ENCODE measurements at regions not wholly inside any gene's neighbourhood (a gene's known extent, or its start where the extent isn't known, plus 50 kb on each side); places are given as distances from the start of the nearest gene placed in this dataset.

DNA sequence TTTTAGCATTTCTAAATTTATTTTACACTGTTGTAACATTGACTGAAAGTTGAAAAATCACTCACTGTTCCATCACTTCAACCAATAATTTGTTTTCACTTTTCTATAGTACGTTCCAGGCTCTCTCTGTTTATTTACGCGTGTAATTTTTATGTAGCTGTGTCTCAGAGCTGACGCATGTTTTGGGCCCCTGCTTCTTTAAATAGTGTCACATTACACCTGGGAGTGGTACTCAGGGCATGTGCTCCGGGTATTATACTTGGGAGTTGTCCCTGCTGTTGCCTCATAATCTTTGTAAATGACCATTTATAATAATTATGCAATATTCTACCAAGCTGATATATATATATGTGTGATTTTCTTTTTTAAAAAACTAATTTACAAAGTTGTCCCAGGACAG is 132.8 kb upstream of the CPM start:
- H3K4me1 Mint-ChIP-seq, result peaks cover 27% of the 10 kb centered on the region
- ATAC-seq, result no peak
- CTCF ChIA-PET, result interaction anchor here (0.9 kb wide), 1 partner anchor 133 kb away, joined by 3 read pairs; no protein-coding TSS in a partner anchor

More for the DNA sequence above, 132.8 kb upstream of the CPM start:
- Mint-ChIP-seq H3K9me3 (no peaks in the 10 kb centered on the region), H3K27ac (no peak overlapping the region), H3K27me3 (ENCODE audit: low read depth) (no peaks in the 10 kb centered on the region), H3K4me3 (no peak overlapping the region), H3K36me3 (no peaks in the 10 kb centered on the region)
- TF ChIP-seq ATF1 (CRISPR knock-in tag; IDR thresholded peaks at IDR 0.05), result no peak
- TF ChIP-seq ZNF425 (CRISPR knock-in tag; conservative IDR thresholded peaks at IDR 0.05), result no peak
- no peak for TF ChIP-seq ZNF263 (CRISPR knock-in tag; IDR thresholded peaks at IDR 0.05; ENCODE audit: low read depth)
- no peak for TF ChIP-seq CREB1 (CRISPR knock-in tag; IDR thresholded peaks at IDR 0.05)
- TF ChIP-seq FOXJ3 (CRISPR knock-in tag; IDR thresholded peaks at IDR 0.05; ENCODE audit: borderline replicate concordance), result no peak
- no peak for TF ChIP-seq GTF2I (CRISPR knock-in tag; conservative IDR thresholded peaks at IDR 0.05)
- TF ChIP-seq NFATC4 (CRISPR knock-in tag; IDR thresholded peaks at IDR 0.05), result no peak
- TF ChIP-seq, protein P1, sequence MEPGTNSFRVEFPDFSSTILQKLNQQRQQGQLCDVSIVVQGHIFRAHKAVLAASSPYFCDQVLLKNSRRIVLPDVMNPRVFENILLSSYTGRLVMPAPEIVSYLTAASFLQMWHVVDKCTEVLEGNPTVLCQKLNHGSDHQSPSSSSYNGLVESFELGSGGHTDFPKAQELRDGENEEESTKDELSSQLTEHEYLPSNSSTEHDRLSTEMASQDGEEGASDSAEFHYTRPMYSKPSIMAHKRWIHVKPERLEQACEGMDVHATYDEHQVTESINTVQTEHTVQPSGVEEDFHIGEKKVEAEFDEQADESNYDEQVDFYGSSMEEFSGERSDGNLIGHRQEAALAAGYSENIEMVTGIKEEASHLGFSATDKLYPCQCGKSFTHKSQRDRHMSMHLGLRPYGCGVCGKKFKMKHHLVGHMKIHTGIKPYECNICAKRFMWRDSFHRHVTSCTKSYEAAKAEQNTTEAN (CRISPR knock-in tag; IDR thresholded peaks at IDR 0.05), result no peak
- no peak for TF ChIP-seq ETV6 (CRISPR knock-in tag; IDR thresholded peaks at IDR 0.05)
- TF ChIP-seq, protein P2, sequence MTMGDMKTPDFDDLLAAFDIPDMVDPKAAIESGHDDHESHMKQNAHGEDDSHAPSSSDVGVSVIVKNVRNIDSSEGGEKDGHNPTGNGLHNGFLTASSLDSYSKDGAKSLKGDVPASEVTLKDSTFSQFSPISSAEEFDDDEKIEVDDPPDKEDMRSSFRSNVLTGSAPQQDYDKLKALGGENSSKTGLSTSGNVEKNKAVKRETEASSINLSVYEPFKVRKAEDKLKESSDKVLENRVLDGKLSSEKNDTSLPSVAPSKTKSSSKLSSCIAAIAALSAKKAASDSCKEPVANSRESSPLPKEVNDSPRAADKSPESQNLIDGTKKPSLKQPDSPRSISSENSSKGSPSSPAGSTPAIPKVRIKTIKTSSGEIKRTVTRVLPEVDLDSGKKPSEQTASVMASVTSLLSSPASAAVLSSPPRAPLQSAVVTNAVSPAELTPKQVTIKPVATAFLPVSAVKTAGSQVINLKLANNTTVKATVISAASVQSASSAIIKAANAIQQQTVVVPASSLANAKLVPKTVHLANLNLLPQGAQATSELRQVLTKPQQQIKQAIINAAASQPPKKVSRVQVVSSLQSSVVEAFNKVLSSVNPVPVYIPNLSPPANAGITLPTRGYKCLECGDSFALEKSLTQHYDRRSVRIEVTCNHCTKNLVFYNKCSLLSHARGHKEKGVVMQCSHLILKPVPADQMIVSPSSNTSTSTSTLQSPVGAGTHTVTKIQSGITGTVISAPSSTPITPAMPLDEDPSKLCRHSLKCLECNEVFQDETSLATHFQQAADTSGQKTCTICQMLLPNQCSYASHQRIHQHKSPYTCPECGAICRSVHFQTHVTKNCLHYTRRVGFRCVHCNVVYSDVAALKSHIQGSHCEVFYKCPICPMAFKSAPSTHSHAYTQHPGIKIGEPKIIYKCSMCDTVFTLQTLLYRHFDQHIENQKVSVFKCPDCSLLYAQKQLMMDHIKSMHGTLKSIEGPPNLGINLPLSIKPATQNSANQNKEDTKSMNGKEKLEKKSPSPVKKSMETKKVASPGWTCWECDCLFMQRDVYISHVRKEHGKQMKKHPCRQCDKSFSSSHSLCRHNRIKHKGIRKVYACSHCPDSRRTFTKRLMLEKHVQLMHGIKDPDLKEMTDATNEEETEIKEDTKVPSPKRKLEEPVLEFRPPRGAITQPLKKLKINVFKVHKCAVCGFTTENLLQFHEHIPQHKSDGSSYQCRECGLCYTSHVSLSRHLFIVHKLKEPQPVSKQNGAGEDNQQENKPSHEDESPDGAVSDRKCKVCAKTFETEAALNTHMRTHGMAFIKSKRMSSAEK (CRISPR knock-in tag; IDR thresholded peaks at IDR 0.05; ENCODE audit: borderline replicate concordance), result no peak
- no peak for TF ChIP-seq FOXP1 (CRISPR knock-in tag; IDR thresholded peaks at IDR 0.05; ENCODE audit: borderline replicate concordance)
- TF ChIP-seq, protein P3, sequence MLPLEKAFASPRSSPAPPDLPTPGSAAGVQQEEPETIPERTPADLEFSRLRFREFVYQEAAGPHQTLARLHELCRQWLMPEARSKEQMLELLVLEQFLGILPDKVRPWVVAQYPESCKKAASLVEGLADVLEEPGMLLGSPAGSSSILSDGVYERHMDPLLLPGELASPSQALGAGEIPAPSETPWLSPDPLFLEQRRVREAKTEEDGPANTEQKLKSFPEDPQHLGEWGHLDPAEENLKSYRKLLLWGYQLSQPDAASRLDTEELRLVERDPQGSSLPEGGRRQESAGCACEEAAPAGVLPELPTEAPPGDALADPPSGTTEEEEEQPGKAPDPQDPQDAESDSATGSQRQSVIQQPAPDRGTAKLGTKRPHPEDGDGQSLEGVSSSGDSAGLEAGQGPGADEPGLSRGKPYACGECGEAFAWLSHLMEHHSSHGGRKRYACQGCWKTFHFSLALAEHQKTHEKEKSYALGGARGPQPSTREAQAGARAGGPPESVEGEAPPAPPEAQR (CRISPR knock-in tag; IDR thresholded peaks at IDR 0.05), result no peak
- no peak for TF ChIP-seq ZBTB21 (CRISPR knock-in tag; IDR thresholded peaks at IDR 0.05; ENCODE audit: borderline replicate concordance)
- TF ChIP-seq ZMAT4 (CRISPR knock-in tag; IDR thresholded peaks at IDR 0.05), result no peak
- no peak for TF ChIP-seq ZNF423 (CRISPR knock-in tag; IDR thresholded peaks at IDR 0.05)
- TF ChIP-seq ESRRA (CRISPR knock-in tag; IDR thresholded peaks at IDR 0.05; ENCODE audit: borderline replicate concordance), result no peak
- TF ChIP-seq MLX (CRISPR knock-in tag; IDR thresholded peaks at IDR 0.05), result no peak
- no peak for TF ChIP-seq FOXK1 (CRISPR knock-in tag; IDR thresholded peaks at IDR 0.05)
- TF ChIP-seq, protein P4, sequence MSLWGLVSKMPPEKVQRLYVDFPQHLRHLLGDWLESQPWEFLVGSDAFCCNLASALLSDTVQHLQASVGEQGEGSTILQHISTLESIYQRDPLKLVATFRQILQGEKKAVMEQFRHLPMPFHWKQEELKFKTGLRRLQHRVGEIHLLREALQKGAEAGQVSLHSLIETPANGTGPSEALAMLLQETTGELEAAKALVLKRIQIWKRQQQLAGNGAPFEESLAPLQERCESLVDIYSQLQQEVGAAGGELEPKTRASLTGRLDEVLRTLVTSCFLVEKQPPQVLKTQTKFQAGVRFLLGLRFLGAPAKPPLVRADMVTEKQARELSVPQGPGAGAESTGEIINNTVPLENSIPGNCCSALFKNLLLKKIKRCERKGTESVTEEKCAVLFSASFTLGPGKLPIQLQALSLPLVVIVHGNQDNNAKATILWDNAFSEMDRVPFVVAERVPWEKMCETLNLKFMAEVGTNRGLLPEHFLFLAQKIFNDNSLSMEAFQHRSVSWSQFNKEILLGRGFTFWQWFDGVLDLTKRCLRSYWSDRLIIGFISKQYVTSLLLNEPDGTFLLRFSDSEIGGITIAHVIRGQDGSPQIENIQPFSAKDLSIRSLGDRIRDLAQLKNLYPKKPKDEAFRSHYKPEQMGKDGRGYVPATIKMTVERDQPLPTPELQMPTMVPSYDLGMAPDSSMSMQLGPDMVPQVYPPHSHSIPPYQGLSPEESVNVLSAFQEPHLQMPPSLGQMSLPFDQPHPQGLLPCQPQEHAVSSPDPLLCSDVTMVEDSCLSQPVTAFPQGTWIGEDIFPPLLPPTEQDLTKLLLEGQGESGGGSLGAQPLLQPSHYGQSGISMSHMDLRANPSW (CRISPR knock-in tag; conservative IDR thresholded peaks at IDR 0.05; ENCODE audit: low read depth), result no peak
- DNase-seq (ENCODE audit: low spot score), result no peak
- POLR2A ChIA-PET, result no interaction called here
